IMR-90 (cell line): ENCODE measurements at regions not wholly inside any gene's neighbourhood (a gene's known extent, or its start where the extent isn't known, plus 50 kb on each side); places are given as distances from the start of the nearest gene placed in this dataset.

Experiments used
- ATAC-seq: fragments of 200-7000 bp; cut with Tn5 transposase; 2 replicates; pipeline ENCODE4 v1.9.1; 2020; ENCODE audit warnings: low read depth, mild to moderate bottlenecking, moderate library complexity
- BruUV-seq: library from RNA; stranded (reverse); fragments of 400-500 nt; replicated peaks from 2 replicates; lab custom pipeline; 2021; lab: Mats Ljungman, UMichigan
- CTCF ChIA-PET: fragments of 300-600 bp; formaldehyde crosslinking; extraction: SDS; loops from one replicate; lab custom pipeline; 2021; ENCODE audit warnings: antibody characterized with exemption; lab: Yijun Ruan, JAX
- POLR2A ChIA-PET: fragments of 300-600 bp; sonication (Branson Sonifier 250); formaldehyde crosslinking; loops from one replicate; lab custom pipeline; 2022; ENCODE audit warnings: antibody characterized with exemption; ENCODE audit not compliant: unreplicated experiment; lab: Charles Lee
- DNase-seq: peaks from one replicate; pipeline ENCODE4 v3.0.0; 2013
- H2AFZ ChIP-seq: replicated peaks from 2 replicates; pipeline ENCODE3; 2013; ENCODE audit warnings: low read length, mild to moderate bottlenecking; ENCODE audit not compliant: poor library complexity
- H2AK5ac ChIP-seq: 2 replicates; pipeline ENCODE4 v1.6.1; 2013; ENCODE audit warnings: low read depth, low read length, inconsistent platforms
- H2AK9ac ChIP-seq: replicated peaks from 2 replicates; pipeline ENCODE3; 2013; ENCODE audit warnings: mild to moderate bottlenecking, low read depth, low read length, moderate library complexity; ENCODE audit not compliant: poor library complexity
- H2BK120ac ChIP-seq: 2 replicates; pipeline ENCODE4 v1.6.1; 2013; ENCODE audit warnings: low read depth, low read length, inconsistent platforms
- H2BK15ac ChIP-seq: 3 replicates; pipeline ENCODE4 v1.6.1; 2013; ENCODE audit warnings: low read depth, low read length, inconsistent platforms
- H2BK20ac ChIP-seq: 2 replicates; pipeline ENCODE4 v1.6.1; 2013; ENCODE audit warnings: low read depth, mild to moderate bottlenecking, inconsistent platforms, low read length, moderate library complexity
- H2BK5ac ChIP-seq: 2 replicates; pipeline ENCODE4 v1.6.1; 2013; ENCODE audit warnings: mild to moderate bottlenecking, low read depth, low read length, inconsistent platforms; ENCODE audit not compliant: poor library complexity, severe bottlenecking
- H3K14ac ChIP-seq: replicated peaks from 2 replicates; pipeline ENCODE4 v1.6.1; 2013; ENCODE audit warnings: low read depth, low read length, inconsistent platforms
- H3K18ac ChIP-seq: 2 replicates; pipeline ENCODE4 v1.6.1; 2013; ENCODE audit warnings: low read depth, low read length, control low read depth
- H3K23ac ChIP-seq: 2 replicates; pipeline ENCODE4 v1.6.1; 2013; ENCODE audit warnings: low read depth, low read length, inconsistent platforms
- H3K27ac ChIP-seq: 2 replicates; pipeline ENCODE4 v1.5.1; 2013; ENCODE audit warnings: mild to moderate bottlenecking, control low read depth, low read length; ENCODE audit not compliant: insufficient read depth
- H3K27me3 ChIP-seq: 2 replicates; pipeline ENCODE4 v1.6.1; 2013; ENCODE audit warnings: low read length; ENCODE audit not compliant: control insufficient read depth, insufficient read depth
- H3K36me3 ChIP-seq: 2 replicates; pipeline ENCODE4 v1.6.1; 2013; ENCODE audit warnings: low read length, mixed read lengths; ENCODE audit not compliant: control insufficient read depth, insufficient read depth
- H3K4ac ChIP-seq: 2 replicates; pipeline ENCODE4 v1.6.1; 2013; ENCODE audit warnings: low read depth, low read length, inconsistent platforms
- H3K4me1 ChIP-seq: 2 replicates; pipeline ENCODE4 v1.6.1; 2013; ENCODE audit warnings: low read length, mixed read lengths; ENCODE audit not compliant: control insufficient read depth, insufficient read depth
- H3K4me2 ChIP-seq: 2 replicates; pipeline ENCODE4 v1.6.1; 2013; ENCODE audit warnings: low read depth, mild to moderate bottlenecking, control low read depth, low read length, moderate library complexity
- H3K4me3 ChIP-seq: 2 replicates; pipeline ENCODE4 v1.5.1; 2013; ENCODE audit warnings: low read depth, mild to moderate bottlenecking, control low read depth, low read length, moderate library complexity; ENCODE audit not compliant: insufficient read depth
- H3K56ac ChIP-seq: 2 replicates; pipeline ENCODE4 v1.6.1; 2013; ENCODE audit warnings: low read length, inconsistent platforms; ENCODE audit not compliant: insufficient read depth; ENCODE audit errors: extremely low read depth
- H3K79me1 ChIP-seq, 2 experiments: 2 replicates each; pipeline ENCODE4 v1.6.1; 2013; ENCODE audit warnings: low read length in 2 of 2, inconsistent platforms in 1 of 2, low read depth in 1 of 2
- H3K9ac ChIP-seq: 2 replicates; pipeline ENCODE4 v1.6.1; 2013; ENCODE audit warnings: low read depth, low read length, control low read depth
- H3K9me1 ChIP-seq: 2 replicates; pipeline ENCODE4 v1.6.1; 2013; ENCODE audit warnings: low read length, inconsistent platforms; ENCODE audit not compliant: insufficient read depth
- H3K9me3 ChIP-seq: 2 replicates; pipeline ENCODE4 v1.6.1; 2013; ENCODE audit warnings: low read length; ENCODE audit not compliant: control insufficient read depth, insufficient read depth
- H4K20me1 ChIP-seq: 2 replicates; pipeline ENCODE4 v1.6.1; 2013; ENCODE audit warnings: low read length, inconsistent platforms; ENCODE audit not compliant: insufficient read depth
- H4K5ac ChIP-seq: 2 replicates; pipeline ENCODE4 v1.6.1; 2013; ENCODE audit warnings: mild to moderate bottlenecking, low read depth, low read length, control low read depth
- H4K8ac ChIP-seq, 2 experiments: 2 replicates each; pipeline ENCODE4 v1.6.1; 2013; ENCODE audit warnings: low read depth in 2 of 2, low read length in 2 of 2, control low read depth in 1 of 2, inconsistent platforms in 1 of 2
- H4K91ac ChIP-seq: 2 replicates; pipeline ENCODE4 v1.6.1; 2013; ENCODE audit warnings: low read depth, low read length, inconsistent platforms; ENCODE audit not compliant: insufficient read depth
- BHLHE40 ChIP-seq: fragments of 150-350 bp; IDR thresholded peaks from 2 replicates; pipeline ENCODE4 v1.6.1; 2016; ENCODE audit warnings: mild to moderate bottlenecking, low read depth, low read length
- CEBPB ChIP-seq: IDR thresholded peaks from 2 replicates; pipeline ENCODE4 v1.6.1; 2012; ENCODE audit warnings: low read depth, low read length, improper control_type of control experiment
- CHD1 ChIP-seq: IDR thresholded peaks from 2 replicates; pipeline ENCODE4 v1.6.1; 2012; ENCODE audit warnings: low read depth, low read length, improper control_type of control experiment
- CTCF ChIP-seq: conservative IDR thresholded peaks from 2 replicates; pipeline ENCODE4 v1.5.1; 2012; ENCODE audit warnings: mild to moderate bottlenecking, low read depth, low read length, improper control_type of control experiment
- FOS ChIP-seq: fragments of 150-350 bp; IDR thresholded peaks from 2 replicates; pipeline ENCODE4 v1.6.1; 2016; ENCODE audit warnings: low read depth, low read length
- MAFK ChIP-seq: IDR thresholded peaks from 2 replicates; pipeline ENCODE4 v1.6.1; 2012; ENCODE audit warnings: low read depth, low read length, improper control_type of control experiment
- MAZ ChIP-seq: IDR thresholded peaks from 2 replicates; pipeline ENCODE4 v1.6.1; 2012; ENCODE audit warnings: low read depth, mild to moderate bottlenecking, low read length, improper control_type of control experiment, moderate library complexity, borderline replicate concordance
- MXI1 ChIP-seq: IDR thresholded peaks from 2 replicates; pipeline ENCODE4 v1.6.1; 2012; ENCODE audit warnings: low read depth, mild to moderate bottlenecking, low read length, moderate library complexity, borderline replicate concordance
- NFE2L2 ChIP-seq: fragments of 150-350 bp; IDR thresholded peaks from 2 replicates; pipeline ENCODE4 v1.6.1; 2016; ENCODE audit warnings: low read depth, mild to moderate bottlenecking, low read length
- POLR2A ChIP-seq: IDR thresholded peaks from 2 replicates; pipeline ENCODE4 v1.6.1; 2012; ENCODE audit warnings: mild to moderate bottlenecking, low read depth, low read length
- RAD21 ChIP-seq: IDR thresholded peaks from 2 replicates; pipeline ENCODE4 v1.6.1; 2012; ENCODE audit warnings: low read length, improper control_type of control experiment
- RCOR1 ChIP-seq: IDR thresholded peaks from 2 replicates; pipeline ENCODE4 v1.6.1; 2012; ENCODE audit warnings: mild to moderate bottlenecking, low read length, improper control_type of control experiment; ENCODE audit not compliant: insufficient replicate concordance
- RFX5 ChIP-seq: IDR thresholded peaks from 2 replicates; pipeline ENCODE4 v1.8.0; 2012; ENCODE audit warnings: low read depth, mild to moderate bottlenecking, low read length, moderate library complexity
- SMC3 ChIP-seq: fragments of 150-350 bp; IDR thresholded peaks from 2 replicates; pipeline ENCODE4 v1.6.1; 2016; ENCODE audit warnings: low read depth, mild to moderate bottlenecking, antibody characterized with exemption, low read length, moderate library complexity
- USF2 ChIP-seq: fragments of 150-350 bp; IDR thresholded peaks from 2 replicates; pipeline ENCODE4 v1.6.1; 2017; ENCODE audit warnings: mild to moderate bottlenecking, antibody characterized with exemption, low read length, low read depth
- WGBS, 2 experiments: methylation state at CpG; one replicate each; pipeline versions ENCODE4 v1.1.5 to v1.1.7; 2013; ENCODE audit warnings: missing lambda C conversion rate in 2 of 2; ENCODE audit not compliant: insufficient read length in 1 of 2; ENCODE audit errors: extremely low coverage in 2 of 2; 5-methylcytosine and 5-hydroxymethylcytosine counted together
- dilution Hi-C: fragments of 300-500 bp; cut with HindIII; formaldehyde crosslinking; loops from one replicate; pipeline ENCODE4 v1.14.3; 2018; ENCODE audit warnings: low sequenced_read_pairs; ENCODE audit not compliant: unreplicated experiment
- in situ Hi-C: fragments of 300-500 bp; cut with MboI; formaldehyde crosslinking; loops from 3 replicates; pipeline ENCODE4 v1.14.3; 2019; ENCODE audit warnings: low sequenced_read_pairs, inconsistent platforms, mixed read lengths
- intact Hi-C: fragments of 100-400 bp; cut with micrococcal nuclease; formaldehyde crosslinking; loops from 2 replicates; pipeline ENCODE4 v1.10.0; 2022
- TF ChIP-seq, protein P1 (sequence below): fragments of 150-350 bp; IDR thresholded peaks from 2 replicates; pipeline ENCODE4 v1.6.1; 2016; ENCODE audit warnings: low read depth, mild to moderate bottlenecking, low read length, moderate library complexity, borderline replicate concordance

DNA sequence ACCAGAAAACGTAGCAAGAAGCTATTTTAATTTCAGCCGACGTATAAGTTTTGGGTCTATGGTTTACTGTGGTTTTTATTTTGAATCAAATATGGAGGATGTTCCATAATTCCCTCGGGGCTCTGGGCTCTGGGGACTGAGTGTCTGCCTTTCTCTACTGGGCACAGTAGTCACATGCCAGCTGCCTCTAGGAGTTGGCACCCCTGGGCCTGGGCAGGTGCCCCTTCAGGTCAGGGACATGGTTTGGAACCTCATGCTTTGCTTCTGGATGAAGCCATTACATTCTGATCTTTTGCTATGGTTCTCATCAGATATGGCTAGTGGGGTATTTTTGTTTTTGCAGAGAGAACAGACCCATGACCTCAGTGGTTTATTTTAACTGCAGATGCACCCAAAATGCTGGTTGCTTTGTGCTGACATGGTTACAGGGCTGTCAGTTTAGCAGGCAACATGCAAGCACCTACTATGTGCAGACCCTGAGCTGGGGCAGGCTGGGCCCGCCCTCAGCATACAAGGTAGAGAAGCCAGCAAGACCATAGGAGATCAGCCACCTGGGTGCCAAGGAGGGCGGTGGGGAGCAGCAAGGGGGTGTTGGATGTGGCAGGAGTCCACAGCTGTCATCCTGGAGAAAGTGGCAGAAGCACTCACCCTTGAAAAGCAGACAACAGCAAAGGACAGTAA lies 54.5 kb upstream of the PSD2 start:
- Histone ChIP-seq H2AK5ac (no peak overlapping the region), H3K79me1 (no peaks in the 10 kb centered on the region), H2AFZ (no peak overlapping the region), H3K27ac (no peak overlapping the region), H2BK15ac (no peak overlapping the region), H3K23ac (no peak overlapping the region), H3K56ac (no peak overlapping the region), H4K8ac (no peak overlapping the region), H3K18ac (no peak overlapping the region), H4K5ac (no peak overlapping the region), H3K9me1 (peaks cover 16% of the 10 kb centered on the region), H3K4ac (no peak overlapping the region; the same call in 1 of the 2 replicates), H2AK9ac (no peak overlapping the region), H2BK120ac (no peak overlapping the region), H3K36me3 (no peaks in the 10 kb centered on the region), H3K4me3 (no peak overlapping the region), H4K20me1 (0 out of 2 replicates have a peak, but pooled peaks cover 3% of the 10 kb centered on the region), H4K91ac (no peak overlapping the region), H2BK5ac (no peak overlapping the region), H3K4me1 (peaks cover 23% of the 10 kb centered on the region), H3K9me3 (no peaks in the 10 kb centered on the region), H3K27me3 (no peaks in the 10 kb centered on the region; the same call in 1 of the 2 replicates), H3K14ac (no peak overlapping the region), H3K9ac (no peak overlapping the region), H3K4me2 (no peak overlapping the region), H2BK20ac (no peak overlapping the region)
- POLR2A ChIA-PET, result no interaction called here
- no peak for ATAC-seq
- in situ Hi-C loops, result no loop called here
- no peak for DNase-seq
- dilution Hi-C loops, result no loop called here
- TF ChIP-seq MAZ, result no peak
- no peak for TF ChIP-seq CEBPB
- TF ChIP-seq NFE2L2, result no peak
- no peak for TF ChIP-seq POLR2A
- no peak for TF ChIP-seq CTCF
- TF ChIP-seq FOS, result no peak
- TF ChIP-seq, protein P1, sequence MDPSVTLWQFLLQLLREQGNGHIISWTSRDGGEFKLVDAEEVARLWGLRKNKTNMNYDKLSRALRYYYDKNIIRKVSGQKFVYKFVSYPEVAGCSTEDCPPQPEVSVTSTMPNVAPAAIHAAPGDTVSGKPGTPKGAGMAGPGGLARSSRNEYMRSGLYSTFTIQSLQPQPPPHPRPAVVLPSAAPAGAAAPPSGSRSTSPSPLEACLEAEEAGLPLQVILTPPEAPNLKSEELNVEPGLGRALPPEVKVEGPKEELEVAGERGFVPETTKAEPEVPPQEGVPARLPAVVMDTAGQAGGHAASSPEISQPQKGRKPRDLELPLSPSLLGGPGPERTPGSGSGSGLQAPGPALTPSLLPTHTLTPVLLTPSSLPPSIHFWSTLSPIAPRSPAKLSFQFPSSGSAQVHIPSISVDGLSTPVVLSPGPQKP, result no peak
- no peak for TF ChIP-seq MAFK
- TF ChIP-seq RAD21, result no peak
- no peak for TF ChIP-seq SMC3
- no peak for TF ChIP-seq USF2
- TF ChIP-seq RCOR1, result no peak
- TF ChIP-seq CHD1, result no peak
- TF ChIP-seq MXI1, result no peak
- TF ChIP-seq BHLHE40, result no peak
- TF ChIP-seq RFX5, result no peak
- WGBS, 2 experiments, result 83% methylated on average over 1 of the region's 6 CpGs; no CpG with 5 or more reads in 1 of the 2 experiments
- intact Hi-C loops, result no loop called here
- BruUV-seq, result no TSS peak
- CTCF ChIA-PET, result no interaction called here
